ENCODE measurements at regions not wholly inside any gene's neighbourhood (a gene's known extent, or its start where the extent isn't known, plus 50 kb on each side); places are given as distances from the start of the nearest gene placed in this dataset.
"Not testable (repeated sequence)": the region's sequence is repeated elsewhere in the genome, so short reads cannot be mapped to it uniquely, and the experiment has no call there.

GRCh38 chr12:73991138-73991537 lies 546.5 kb upstream of the ATXN7L3B start:
- no peak for DNase-seq (ENCODE audit: low read depth)
- TF ChIP-seq CTCF (IDR thresholded peaks at IDR 0.05; ENCODE audit: low read depth, low read length): no peak
- no peak for TF ChIP-seq MAX (IDR thresholded peaks at IDR 0.05; ENCODE audit: low read depth, low read length)
- no peak for TF ChIP-seq MYC (IDR thresholded peaks at IDR 0.05; ENCODE audit: low read depth, low read length)
- TF ChIP-seq POLR2A (IDR thresholded peaks at IDR 0.05; ENCODE audit: extremely low read depth, insufficient read length): no peak
- no peak overlapping the region for H3K4me3 ChIP-seq (ENCODE audit: low read depth, low read length)

- DNase-seq (ENCODE audit: low read depth): no peak
- TF ChIP-seq CTCF (IDR thresholded peaks at IDR 0.05; ENCODE audit: low read depth, low read length): no peak
- TF ChIP-seq POLR2A (IDR thresholded peaks at IDR 0.05; ENCODE audit: extremely low read depth, insufficient read length): no peak
- no peak for TF ChIP-seq MAX (IDR thresholded peaks at IDR 0.05; ENCODE audit: low read depth, low read length)
- TF ChIP-seq MYC (IDR thresholded peaks at IDR 0.05; ENCODE audit: low read depth, low read length): no peak
- H3K4me3 ChIP-seq (ENCODE audit: low read depth, low read length): no peak overlapping the region
Observed at GRCh38 chr12:73998894-73999293, 538.7 kb upstream of the ATXN7L3B start.

GRCh38 chr12:74015118-74015517 lies 522.5 kb upstream of the ATXN7L3B start:
- no peak overlapping the region for H3K4me3 ChIP-seq (ENCODE audit: low read depth, low read length)
- no peak for DNase-seq (ENCODE audit: low read depth)
- TF ChIP-seq MAX (IDR thresholded peaks at IDR 0.05; ENCODE audit: low read depth, low read length): no peak
- no peak for TF ChIP-seq POLR2A (IDR thresholded peaks at IDR 0.05; ENCODE audit: extremely low read depth, insufficient read length)
- TF ChIP-seq CTCF (IDR thresholded peaks at IDR 0.05; ENCODE audit: low read depth, low read length): no peak
- no peak for TF ChIP-seq MYC (IDR thresholded peaks at IDR 0.05; ENCODE audit: low read depth, low read length)

- not testable (repeated sequence) for H3K4me3 ChIP-seq (ENCODE audit: low read depth, low read length); DNase-seq (ENCODE audit: low read depth)
Observed at GRCh38 chr12:74016324-74016723, 521.3 kb upstream of the ATXN7L3B start.

GRCh38 chr12:74018849-74019248 lies 518.8 kb upstream of the ATXN7L3B start:
- DNase-seq (ENCODE audit: low read depth): no peak
- no peak overlapping the region for H3K4me3 ChIP-seq (ENCODE audit: low read depth, low read length)
- TF ChIP-seq MAX (IDR thresholded peaks at IDR 0.05; ENCODE audit: low read depth, low read length): no peak
- TF ChIP-seq MYC (IDR thresholded peaks at IDR 0.05; ENCODE audit: low read depth, low read length): no peak
- no peak for TF ChIP-seq POLR2A (IDR thresholded peaks at IDR 0.05; ENCODE audit: extremely low read depth, insufficient read length)
- no peak for TF ChIP-seq CTCF (IDR thresholded peaks at IDR 0.05; ENCODE audit: low read depth, low read length)

- TF ChIP-seq MYC (IDR thresholded peaks at IDR 0.05; ENCODE audit: low read depth, low read length) (no peak), POLR2A (IDR thresholded peaks at IDR 0.05; ENCODE audit: extremely low read depth, insufficient read length) (no peak), CTCF (IDR thresholded peaks at IDR 0.05; ENCODE audit: low read depth, low read length) (peak; percentile 90), MAX (IDR thresholded peaks at IDR 0.05; ENCODE audit: low read depth, low read length) (peak; percentile 45; the same call in 1 of the 2 replicates)
- DNase-seq (ENCODE audit: low read depth): peak; percentile 72
- no peak overlapping the region for H3K4me3 ChIP-seq (ENCODE audit: low read depth, low read length)
Observed at GRCh38 chr12:74021937-74022336, 515.7 kb upstream of the ATXN7L3B start.
